ENCODE measurements at regions not wholly inside any gene's neighbourhood (a gene's known extent, or its start where the extent isn't known, plus 50 kb on each side); places are given as distances from the start of the nearest gene placed in this dataset.

GRCh38 chr6:22748681-22749080 is 179.3 kb downstream of the HDGFL1 start:
- intact Hi-C loops (cut with DNase I), result no loop called here
- Histone ChIP-seq H3K27ac (ENCODE audit: low read length) (no peak overlapping the region), H3K4me3 (ENCODE audit: low read length) (no peak overlapping the region), H3K27me3 (ENCODE audit: control insufficient read depth, insufficient read depth) (no peaks in the 10 kb centered on the region), H3K4me1 (ENCODE audit: control insufficient read depth, insufficient read depth, low read length) (no peaks in the 10 kb centered on the region), H3K9me3 (ENCODE audit: control insufficient read depth, low read length) (no peaks in the 10 kb centered on the region)
- DNase-seq (no peak), ATAC-seq (no peak)
- WGBS, result 85% methylated on average over 4 of the region's 4 CpGs

GRCh38 chr6:22749696-22750095 is 180.3 kb downstream of the HDGFL1 start:
- Histone ChIP-seq H3K4me3 (ENCODE audit: low read length) (no peak overlapping the region), H3K9me3 (ENCODE audit: control insufficient read depth, low read length) (no peaks in the 10 kb centered on the region), H3K27ac (ENCODE audit: low read length) (no peak overlapping the region), H3K27me3 (ENCODE audit: control insufficient read depth, insufficient read depth) (no peaks in the 10 kb centered on the region), H3K4me1 (ENCODE audit: control insufficient read depth, insufficient read depth, low read length) (no peaks in the 10 kb centered on the region)
- WGBS, result 95% methylated on average over 3 of the region's 3 CpGs
- no peak for DNase-seq
- ATAC-seq, result no peak
- intact Hi-C loops (cut with DNase I), result no loop called here

- intact Hi-C loops (cut with DNase I), result no loop called here
- Histone ChIP-seq H3K27me3 (ENCODE audit: control insufficient read depth, insufficient read depth) (no peaks in the 10 kb centered on the region), H3K4me3 (ENCODE audit: low read length) (no peak overlapping the region), H3K27ac (ENCODE audit: low read length) (no peak overlapping the region), H3K4me1 (ENCODE audit: control insufficient read depth, insufficient read depth, low read length) (no peaks in the 10 kb centered on the region), H3K9me3 (ENCODE audit: control insufficient read depth, low read length) (no peaks in the 10 kb centered on the region)
- ATAC-seq, result no peak
- WGBS, result over 99% methylated on average over 2 of the region's 2 CpGs
- DNase-seq, result no peak
Observed at GRCh38 chr6:22751223-22751622, 181.9 kb downstream of the HDGFL1 start.

- 93% methylated on average over 2 of the region's 2 CpGs for WGBS
- Histone ChIP-seq H3K27me3 (ENCODE audit: control insufficient read depth, insufficient read depth) (no peaks in the 10 kb centered on the region), H3K4me3 (ENCODE audit: low read length) (no peak overlapping the region), H3K4me1 (ENCODE audit: control insufficient read depth, insufficient read depth, low read length) (no peaks in the 10 kb centered on the region), H3K27ac (ENCODE audit: low read length) (no peak overlapping the region), H3K9me3 (ENCODE audit: control insufficient read depth, low read length) (no peaks in the 10 kb centered on the region)
- intact Hi-C loops (cut with DNase I), result no loop called here
- DNase-seq, result no peak
- no peak for ATAC-seq
Observed at GRCh38 chr6:22752522-22752921, 183.2 kb downstream of the HDGFL1 start.

- ATAC-seq, result no peak
- Histone ChIP-seq H3K27ac (ENCODE audit: low read length) (no peak overlapping the region), H3K4me3 (ENCODE audit: low read length) (no peak overlapping the region), H3K27me3 (ENCODE audit: control insufficient read depth, insufficient read depth) (no peaks in the 10 kb centered on the region), H3K9me3 (ENCODE audit: control insufficient read depth, low read length) (no peaks in the 10 kb centered on the region), H3K4me1 (ENCODE audit: control insufficient read depth, insufficient read depth, low read length) (no peaks in the 10 kb centered on the region)
- intact Hi-C loops (cut with DNase I), result no loop called here
- DNase-seq, result no peak
- 43% methylated on average over 2 of the region's 2 CpGs for WGBS
Observed at GRCh38 chr6:22754061-22754460, 184.7 kb downstream of the HDGFL1 start.

GRCh38 chr6:22755605-22756004 is 186.2 kb downstream of the HDGFL1 start:
- Histone ChIP-seq H3K4me3 (ENCODE audit: low read length) (no peak overlapping the region), H3K9me3 (ENCODE audit: control insufficient read depth, low read length) (no peaks in the 10 kb centered on the region), H3K27ac (ENCODE audit: low read length) (no peak overlapping the region), H3K4me1 (ENCODE audit: control insufficient read depth, insufficient read depth, low read length) (no peaks in the 10 kb centered on the region), H3K27me3 (ENCODE audit: control insufficient read depth, insufficient read depth) (no peaks in the 10 kb centered on the region)
- no peak for ATAC-seq
- no peak for DNase-seq
- intact Hi-C loops (cut with DNase I), result no loop called here
- 67% methylated on average over 4 of the region's 4 CpGs for WGBS

- intact Hi-C loops (cut with DNase I), result no loop called here
- H3K4me3 ChIP-seq (ENCODE audit: low read length), result no peak overlapping the region
- no peak overlapping the region for H3K27ac ChIP-seq (ENCODE audit: low read length)
- no peak for DNase-seq
- 85% methylated on average over 3 of the region's 3 CpGs for WGBS
- ATAC-seq, result no peak
- no peaks in the 10 kb centered on the region for H3K9me3 ChIP-seq (ENCODE audit: control insufficient read depth, low read length)
- H3K27me3 ChIP-seq (ENCODE audit: control insufficient read depth, insufficient read depth), result no peaks in the 10 kb centered on the region
- no peaks in the 10 kb centered on the region for H3K4me1 ChIP-seq (ENCODE audit: control insufficient read depth, insufficient read depth, low read length)
Observed at GRCh38 chr6:22756365-22756764, 187.0 kb downstream of the HDGFL1 start.

- DNase-seq (no peak), ATAC-seq (no peak)
- no peaks in the 10 kb centered on the region for H3K27me3 ChIP-seq (ENCODE audit: control insufficient read depth, insufficient read depth)
- no peaks in the 10 kb centered on the region for H3K4me1 ChIP-seq (ENCODE audit: control insufficient read depth, insufficient read depth, low read length)
- H3K4me3 ChIP-seq (ENCODE audit: low read length), result no peak overlapping the region
- no peaks in the 10 kb centered on the region for H3K9me3 ChIP-seq (ENCODE audit: control insufficient read depth, low read length)
- no peak overlapping the region for H3K27ac ChIP-seq (ENCODE audit: low read length)
- intact Hi-C loops (cut with DNase I), result loop anchor here in 1 of 4 donors (10.0 kb wide), 1 partner anchor 140 kb away; no protein-coding TSS in a partner anchor
Observed at GRCh38 chr6:22764496-22764895, 195.1 kb downstream of the HDGFL1 start.

- H3K9me3 ChIP-seq (ENCODE audit: control insufficient read depth, low read length), result no peaks in the 10 kb centered on the region
- H3K27me3 ChIP-seq (ENCODE audit: control insufficient read depth, insufficient read depth), result no peaks in the 10 kb centered on the region
- ATAC-seq (no peak), DNase-seq (no peak)
- H3K4me3 ChIP-seq (ENCODE audit: low read length), result no peak overlapping the region
- intact Hi-C loops (cut with DNase I), result loop anchor here in 1 of 4 donors (10.0 kb wide), 1 partner anchor 140 kb away; no protein-coding TSS in a partner anchor
- H3K27ac ChIP-seq (ENCODE audit: low read length), result no peak overlapping the region
- 83% methylated on average over 4 of the region's 4 CpGs for WGBS
- H3K4me1 ChIP-seq (ENCODE audit: control insufficient read depth, insufficient read depth, low read length), result no peaks in the 10 kb centered on the region
Observed at GRCh38 chr6:22765015-22765414, 195.6 kb downstream of the HDGFL1 start.

GRCh38 chr6:22766979-22767378 is 197.6 kb downstream of the HDGFL1 start:
- Histone ChIP-seq H3K9me3 (ENCODE audit: control insufficient read depth, low read length) (no peaks in the 10 kb centered on the region), H3K4me1 (ENCODE audit: control insufficient read depth, insufficient read depth, low read length) (no peaks in the 10 kb centered on the region), H3K4me3 (ENCODE audit: low read length) (no peak overlapping the region), H3K27me3 (ENCODE audit: control insufficient read depth, insufficient read depth) (no peaks in the 10 kb centered on the region), H3K27ac (ENCODE audit: low read length) (no peak overlapping the region)
- ATAC-seq (no peak), DNase-seq (no peak)
- WGBS, result 93% methylated on average over 4 of the region's 4 CpGs
- intact Hi-C loops (cut with DNase I), result loop anchor here in 1 of 4 donors (10.0 kb wide), 1 partner anchor 138 kb away; no protein-coding TSS in a partner anchor

GRCh38 chr6:22770054-22770453 is 200.7 kb downstream of the HDGFL1 start:
- no peak for DNase-seq
- Histone ChIP-seq H3K27me3 (ENCODE audit: control insufficient read depth, insufficient read depth) (no peaks in the 10 kb centered on the region), H3K9me3 (ENCODE audit: control insufficient read depth, low read length) (no peaks in the 10 kb centered on the region), H3K4me3 (ENCODE audit: low read length) (no peak overlapping the region), H3K27ac (ENCODE audit: low read length) (no peak overlapping the region), H3K4me1 (ENCODE audit: control insufficient read depth, insufficient read depth, low read length) (no peaks in the 10 kb centered on the region)
- ATAC-seq, result no peak
- intact Hi-C loops (cut with DNase I), result no loop called here
- 97% methylated on average over 1 of the region's 1 CpG for WGBS

GRCh38 chr6:22774129-22774528 is 204.8 kb downstream of the HDGFL1 start:
- no peaks in the 10 kb centered on the region for H3K27me3 ChIP-seq (ENCODE audit: control insufficient read depth, insufficient read depth)
- ATAC-seq, result no peak
- H3K4me1 ChIP-seq (ENCODE audit: control insufficient read depth, insufficient read depth, low read length), result no peaks in the 10 kb centered on the region
- intact Hi-C loops (cut with DNase I), result no loop called here
- H3K9me3 ChIP-seq (ENCODE audit: control insufficient read depth, low read length), result no peaks in the 10 kb centered on the region
- WGBS, result 81% methylated on average over 2 of the region's 2 CpGs
- no peak overlapping the region for H3K4me3 ChIP-seq (ENCODE audit: low read length)
- no peak for DNase-seq
- H3K27ac ChIP-seq (ENCODE audit: low read length), result no peak overlapping the region

Data from right cardiac atrium (tissue), 5 donors.